NCI-H128 (cell line): ENCODE measurements at regions not wholly inside any gene's neighbourhood (a gene's known extent, or its start where the extent isn't known, plus 50 kb on each side); places are given as distances from the start of the nearest gene placed in this dataset.

Experiments
- DNase-seq: peaks from one replicate; lab custom pipeline; 2025; ENCODE audit not compliant: unreplicated experiment; lab: John Stamatoyannopoulos, UW

- DNase-seq: no peak
Observed at GRCh38 chr2:192328297-192328696, 133.6 kb upstream of the TMEFF2 start.

GRCh38 chr2:192327576-192327975 is 132.8 kb upstream of the TMEFF2 start:
- no peak for DNase-seq

DNA sequence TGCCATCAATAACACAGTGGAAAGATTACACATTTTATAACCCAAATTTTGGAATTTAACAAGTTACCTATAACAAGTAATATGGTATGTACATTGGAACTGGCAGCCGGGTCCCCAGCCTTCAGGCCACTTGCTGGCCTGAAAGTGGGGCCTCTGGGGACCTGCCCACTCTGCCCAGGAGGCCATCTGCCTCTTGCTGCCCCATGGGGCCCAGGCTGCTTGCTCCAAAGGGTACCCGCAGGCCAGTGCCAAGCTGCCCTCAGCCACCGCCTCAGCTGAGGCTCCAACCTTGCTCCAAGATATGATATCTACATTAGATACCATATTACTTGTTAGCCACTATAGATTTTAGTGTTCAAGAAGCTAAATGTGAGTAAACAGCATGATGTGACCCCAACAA is 120.8 kb upstream of the TMEFF2 start:
- DNase-seq: no peak

- DNase-seq: no peak
Observed at GRCh38 chr2:192314800-192315481, 120.2 kb upstream of the TMEFF2 start.

DNA sequence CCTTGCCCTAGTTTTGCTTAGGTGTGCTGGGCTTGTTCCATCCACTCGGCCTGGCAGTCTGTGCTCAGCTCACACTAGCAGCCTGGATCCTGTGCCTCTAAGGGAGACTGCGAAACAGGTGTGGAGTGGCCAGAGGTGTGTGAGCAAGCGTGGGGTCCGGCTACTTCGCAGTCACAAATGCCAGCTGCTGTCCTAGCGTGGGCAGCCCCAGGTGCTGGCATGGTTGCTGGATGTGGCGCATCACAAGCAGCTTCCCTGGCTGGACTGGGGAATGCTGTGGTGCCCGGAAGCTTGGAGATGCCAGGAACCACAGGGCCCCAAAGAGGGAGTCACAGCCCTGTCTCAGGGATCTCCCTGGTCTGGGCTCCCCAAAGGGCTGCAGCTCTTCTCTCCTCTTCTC is 119.0 kb upstream of the TMEFF2 start:
- DNase-seq: no peak

- DNase-seq: no peak
Observed at GRCh38 chr2:192311701-192312460, 117.1 kb upstream of the TMEFF2 start.

GRCh38 chr2:192307530-192307929 is 112.8 kb upstream of the TMEFF2 start:
- DNase-seq: no peak

- no peak for DNase-seq
Observed at GRCh38 chr2:192298664-192299063, 103.9 kb upstream of the TMEFF2 start.

GRCh38 chr2:192292478-192292877 is 97.7 kb upstream of the TMEFF2 start:
- no peak for DNase-seq

DNA sequence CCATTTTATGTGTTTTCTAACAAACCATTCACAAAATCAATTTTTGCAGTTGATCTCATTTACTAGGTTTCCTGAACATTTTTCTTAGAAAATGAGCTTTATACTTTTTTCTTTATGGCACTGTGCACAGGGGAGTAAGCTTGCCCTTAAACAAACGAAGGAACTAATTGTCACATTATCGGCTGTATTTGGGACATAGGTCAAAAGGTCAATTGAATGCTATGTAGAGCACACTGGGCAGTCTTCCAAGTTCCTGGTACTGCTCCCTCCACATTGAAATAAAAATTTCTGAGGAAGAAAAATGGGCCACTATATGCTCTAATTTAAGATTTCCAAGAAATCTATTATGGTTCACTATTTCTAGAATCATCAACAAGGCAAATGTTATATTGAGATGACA is 93.6 kb upstream of the TMEFF2 start:
- no peak for DNase-seq

DNA sequence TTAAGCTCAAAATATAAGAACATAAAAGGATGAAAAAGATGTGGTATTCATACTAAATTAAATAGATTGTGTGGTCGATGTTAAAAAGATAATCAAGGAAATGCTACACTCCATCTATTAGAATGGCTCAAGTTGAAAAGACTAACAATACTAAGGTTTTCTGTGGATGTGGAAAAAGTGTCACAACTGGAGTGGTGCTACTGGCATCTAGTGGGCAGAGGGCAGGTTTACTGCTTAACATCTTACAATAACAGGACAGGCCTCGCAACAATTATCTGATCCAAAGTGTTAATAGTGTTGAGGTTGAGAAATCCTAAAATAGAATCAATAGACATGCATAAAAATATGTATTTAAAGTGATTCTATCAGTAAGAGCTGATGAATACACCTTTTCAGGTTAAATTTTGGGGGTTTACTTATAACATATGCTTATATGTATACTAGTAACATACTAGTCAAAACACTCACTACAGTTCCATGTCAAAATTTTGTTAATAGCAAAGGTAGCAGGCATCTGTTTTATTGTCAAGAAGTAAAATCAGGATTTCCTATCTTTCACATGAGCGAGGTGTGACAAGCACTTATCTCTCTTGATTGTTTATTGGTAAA is 91.5 kb upstream of the TMEFF2 start:
- DNase-seq: no peak

GRCh38 chr2:192283450-192283849 is 88.7 kb upstream of the TMEFF2 start:
- DNase-seq: no peak

DNA sequence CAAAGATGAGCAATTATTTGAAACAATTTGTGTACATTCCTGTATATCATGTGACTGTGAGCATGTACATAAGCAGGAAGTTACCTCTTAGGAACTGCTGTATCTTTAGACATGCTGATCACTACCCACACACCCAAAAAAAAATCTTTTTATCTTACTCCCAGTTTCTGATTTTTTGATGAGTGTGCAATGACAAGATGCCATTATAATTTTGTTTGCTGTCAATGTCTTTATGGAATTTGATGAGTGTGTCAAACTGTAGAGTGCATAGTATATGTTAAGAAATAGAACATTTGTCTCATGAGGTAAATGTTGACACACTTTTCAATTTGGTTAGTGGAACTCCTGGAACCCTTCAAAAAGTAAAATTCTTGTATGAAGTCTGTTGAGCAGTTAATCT is 84.0 kb upstream of the TMEFF2 start:
- no peak for DNase-seq

GRCh38 chr2:192277494-192278109 is 82.9 kb upstream of the TMEFF2 start:
- DNase-seq: no peak

- no peak for DNase-seq
Observed at GRCh38 chr2:192275632-192276031, 80.9 kb upstream of the TMEFF2 start.

- no peak for DNase-seq
Observed at GRCh38 chr2:192267484-192267883, 72.8 kb upstream of the TMEFF2 start.

GRCh38 chr2:192265751-192266150 is 71.0 kb upstream of the TMEFF2 start:
- no peak for DNase-seq

DNA sequence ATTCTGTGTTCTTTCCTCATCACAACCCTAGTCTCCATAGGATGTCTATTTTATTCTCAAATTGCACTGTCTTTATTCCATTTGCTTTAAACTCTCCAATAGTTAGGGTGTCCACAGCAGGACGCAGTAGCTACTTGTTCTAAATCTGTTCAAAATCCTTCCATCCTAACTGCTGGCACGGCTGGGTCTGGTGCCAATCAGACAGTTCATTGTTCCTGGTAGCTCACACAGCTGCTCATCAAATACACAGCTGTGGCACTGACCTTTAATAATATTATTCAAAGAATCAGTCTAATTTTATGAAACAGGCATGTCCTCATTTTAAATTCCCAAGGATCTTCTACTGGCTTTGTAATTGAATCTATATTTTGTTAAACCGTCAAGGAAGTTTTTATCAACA is 59.7 kb upstream of the TMEFF2 start:
- DNase-seq: no peak

DNA sequence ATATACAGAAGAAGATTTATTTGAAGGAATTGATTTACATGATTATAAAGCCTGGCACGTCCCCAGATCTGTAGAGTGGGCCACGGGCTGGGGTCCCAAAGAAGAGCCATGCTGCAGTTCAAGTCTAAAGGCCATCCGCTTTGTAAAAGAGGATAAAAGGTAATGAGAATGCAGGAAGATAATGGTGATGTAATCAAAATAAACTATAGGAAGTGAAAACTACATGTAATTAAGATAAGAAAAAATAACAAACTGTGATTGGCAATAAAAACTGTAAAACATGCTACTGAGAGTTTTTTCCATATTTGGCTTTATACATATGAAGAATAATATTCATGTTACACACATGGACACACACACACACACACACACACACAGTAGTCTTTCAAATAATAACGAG is 59.0 kb upstream of the TMEFF2 start:
- no peak for DNase-seq

DNA sequence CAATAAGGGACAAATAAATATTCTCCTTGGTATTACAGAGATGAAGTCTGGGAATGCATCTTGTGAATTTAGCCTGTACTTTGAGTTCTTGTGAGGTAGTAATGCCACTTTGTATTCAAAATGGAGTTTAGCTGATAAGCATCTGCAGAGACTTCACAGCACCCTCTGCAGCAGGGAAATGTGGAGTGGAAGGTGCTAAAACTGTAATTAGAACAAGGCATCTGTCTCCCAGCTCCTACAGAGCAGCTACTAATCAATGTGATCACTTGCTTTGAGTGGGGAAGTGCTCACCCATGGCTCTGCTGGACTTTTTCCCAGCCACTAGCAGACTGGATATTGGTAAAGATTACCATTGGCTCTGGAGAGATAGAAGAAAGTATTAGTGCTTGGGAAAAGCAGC is 56.2 kb upstream of the TMEFF2 start:
- DNase-seq: no peak

- DNase-seq: no peak
Observed at GRCh38 chr2:192247456-192247855, 52.7 kb upstream of the TMEFF2 start.

DNA sequence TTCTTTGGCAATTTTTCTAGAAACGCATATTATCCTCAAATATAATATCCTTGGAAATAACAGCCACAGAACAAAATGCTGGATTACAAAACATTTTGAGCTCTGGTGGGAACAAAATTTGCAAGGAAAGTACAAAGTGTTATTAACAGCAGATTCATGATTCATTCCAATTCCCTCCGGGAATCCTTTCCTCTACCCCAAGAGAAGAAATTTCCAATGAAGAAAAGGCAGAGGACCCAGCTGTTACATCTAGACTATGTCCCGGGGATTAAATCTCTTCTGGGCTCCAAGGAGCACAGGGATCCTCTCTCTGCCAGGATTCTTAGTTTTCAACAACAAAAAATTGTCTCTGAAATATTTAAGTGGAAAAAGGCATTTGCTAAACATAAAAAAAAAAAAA is 51.6 kb upstream of the TMEFF2 start:
- no peak for DNase-seq
